ENCODE measurements at regions not wholly inside any gene's neighbourhood (a gene's known extent, or its start where the extent isn't known, plus 50 kb on each side); places are given as distances from the start of the nearest gene placed in this dataset.

DNA sequence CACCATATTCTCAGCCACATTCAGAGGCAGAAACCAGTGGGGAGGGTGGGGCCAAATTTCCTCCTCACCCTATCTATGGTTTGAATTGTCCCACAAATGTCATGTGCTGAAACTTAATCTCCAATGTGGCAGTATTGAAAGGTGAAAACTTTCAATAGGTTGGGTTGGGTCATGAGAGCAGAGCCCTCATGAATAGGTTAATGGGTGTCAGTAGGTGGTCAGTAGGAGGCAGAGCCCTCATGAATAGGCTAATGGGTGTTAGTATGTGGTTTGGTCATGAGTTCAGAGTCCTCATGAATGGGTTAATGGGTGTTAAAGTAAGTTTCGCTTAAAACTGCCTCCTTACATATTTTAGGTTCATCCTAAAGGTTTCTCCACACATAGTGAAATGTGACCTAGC lies 170.0 kb downstream of the FCRL5 start:
- TF ChIP-seq, protein P1, sequence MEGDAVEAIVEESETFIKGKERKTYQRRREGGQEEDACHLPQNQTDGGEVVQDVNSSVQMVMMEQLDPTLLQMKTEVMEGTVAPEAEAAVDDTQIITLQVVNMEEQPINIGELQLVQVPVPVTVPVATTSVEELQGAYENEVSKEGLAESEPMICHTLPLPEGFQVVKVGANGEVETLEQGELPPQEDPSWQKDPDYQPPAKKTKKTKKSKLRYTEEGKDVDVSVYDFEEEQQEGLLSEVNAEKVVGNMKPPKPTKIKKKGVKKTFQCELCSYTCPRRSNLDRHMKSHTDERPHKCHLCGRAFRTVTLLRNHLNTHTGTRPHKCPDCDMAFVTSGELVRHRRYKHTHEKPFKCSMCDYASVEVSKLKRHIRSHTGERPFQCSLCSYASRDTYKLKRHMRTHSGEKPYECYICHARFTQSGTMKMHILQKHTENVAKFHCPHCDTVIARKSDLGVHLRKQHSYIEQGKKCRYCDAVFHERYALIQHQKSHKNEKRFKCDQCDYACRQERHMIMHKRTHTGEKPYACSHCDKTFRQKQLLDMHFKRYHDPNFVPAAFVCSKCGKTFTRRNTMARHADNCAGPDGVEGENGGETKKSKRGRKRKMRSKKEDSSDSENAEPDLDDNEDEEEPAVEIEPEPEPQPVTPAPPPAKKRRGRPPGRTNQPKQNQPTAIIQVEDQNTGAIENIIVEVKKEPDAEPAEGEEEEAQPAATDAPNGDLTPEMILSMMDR (IDR thresholded peaks at IDR 0.05) = no peak
- TF ChIP-seq POLR2A (IDR thresholded peaks at IDR 0.05) = no peak
